ENCODE measurements at regions not wholly inside any gene's neighbourhood (a gene's known extent, or its start where the extent isn't known, plus 50 kb on each side); places are given as distances from the start of the nearest gene placed in this dataset.

DNA sequence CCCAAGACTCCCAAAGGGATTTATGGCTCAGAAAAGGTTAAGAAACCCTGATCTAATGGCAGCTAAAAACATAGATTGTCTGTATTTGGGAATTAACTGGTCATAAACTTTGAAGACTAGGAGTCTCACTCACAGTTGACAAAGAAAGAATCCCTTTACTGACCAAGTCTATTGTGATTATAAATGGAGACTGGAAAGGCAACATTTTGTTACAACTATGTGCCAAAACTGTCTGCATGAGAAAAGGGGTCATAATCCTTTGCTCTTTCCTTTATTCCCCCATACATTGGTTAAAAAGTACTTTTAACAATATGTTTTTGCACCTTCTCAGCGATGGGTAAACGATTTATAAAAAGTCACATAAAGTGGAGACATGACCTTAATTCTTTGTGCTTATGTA lies 206.9 kb upstream of the MAP3K7 start:
- Histone ChIP-seq H3K4me2 (ENCODE audit: control insufficient read depth, extremely low read depth, insufficient read depth, low read depth, low read length) (no peak overlapping the region), H4K20me1 (ENCODE audit: control insufficient read depth, extremely low read depth, insufficient read depth, low read length) (no peaks in the 10 kb centered on the region), H3K9me1 (ENCODE audit: control insufficient read depth, extremely low read depth, insufficient read depth, low read length) (no peaks in the 10 kb centered on the region), H3K36me3 (ENCODE audit: control insufficient read depth in 2 of 2, extremely low read depth in 1 of 2, insufficient read depth in 2 of 2, low read length in 2 of 2) (no peaks in the 10 kb centered on the region), H3K4me3 (ENCODE audit: control insufficient read depth in 2 of 3, extremely low read depth in 1 of 3, insufficient read depth in 2 of 3, low read depth in 1 of 3, low read length in 3 of 3) (no peak overlapping the region), H3K4me1 (ENCODE audit: control insufficient read depth, extremely low read depth, insufficient read depth, low read length) (peaks cover 15% of the 10 kb centered on the region), H2AFZ (ENCODE audit: control insufficient read depth, low read length) (no peak overlapping the region), H3K9me3 (ENCODE audit: control insufficient read depth, low read depth, low read length) (no peaks in the 10 kb centered on the region), H3K27ac (ENCODE audit: control insufficient read depth, insufficient read depth, low read length) (no peak overlapping the region), H3K27me3 (ENCODE audit: control insufficient read depth, extremely low read depth, insufficient read depth, low read length) (no peaks in the 10 kb centered on the region), H3K79me2 (ENCODE audit: control insufficient read depth, insufficient read depth, low read length) (no peaks in the 10 kb centered on the region), H3K9ac (ENCODE audit: control insufficient read depth, extremely low read depth, insufficient read depth, low read length) (no peak overlapping the region)
- no peak for FAIRE-seq
- TF ChIP-seq, protein P1, sequence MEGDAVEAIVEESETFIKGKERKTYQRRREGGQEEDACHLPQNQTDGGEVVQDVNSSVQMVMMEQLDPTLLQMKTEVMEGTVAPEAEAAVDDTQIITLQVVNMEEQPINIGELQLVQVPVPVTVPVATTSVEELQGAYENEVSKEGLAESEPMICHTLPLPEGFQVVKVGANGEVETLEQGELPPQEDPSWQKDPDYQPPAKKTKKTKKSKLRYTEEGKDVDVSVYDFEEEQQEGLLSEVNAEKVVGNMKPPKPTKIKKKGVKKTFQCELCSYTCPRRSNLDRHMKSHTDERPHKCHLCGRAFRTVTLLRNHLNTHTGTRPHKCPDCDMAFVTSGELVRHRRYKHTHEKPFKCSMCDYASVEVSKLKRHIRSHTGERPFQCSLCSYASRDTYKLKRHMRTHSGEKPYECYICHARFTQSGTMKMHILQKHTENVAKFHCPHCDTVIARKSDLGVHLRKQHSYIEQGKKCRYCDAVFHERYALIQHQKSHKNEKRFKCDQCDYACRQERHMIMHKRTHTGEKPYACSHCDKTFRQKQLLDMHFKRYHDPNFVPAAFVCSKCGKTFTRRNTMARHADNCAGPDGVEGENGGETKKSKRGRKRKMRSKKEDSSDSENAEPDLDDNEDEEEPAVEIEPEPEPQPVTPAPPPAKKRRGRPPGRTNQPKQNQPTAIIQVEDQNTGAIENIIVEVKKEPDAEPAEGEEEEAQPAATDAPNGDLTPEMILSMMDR (optimal IDR thresholded peaks at IDR 0.05 in 1 of 3, IDR thresholded peaks at IDR 0.05 in 1 of 3, conservative IDR thresholded peaks at IDR 0.05 in 1 of 3; ENCODE audit: extremely low read depth in 1 of 3, insufficient read depth in 2 of 3, low read length in 3 of 3) = no peak
- no peak for TF ChIP-seq EZH2 (IDR thresholded peaks at IDR 0.05; ENCODE audit: low read length)
- dilution Hi-C loops (cut with MboI; ENCODE audit: extremely low pct_ligation_motif_present, low sequenced_read_pairs) = no loop called here
- no peak for DNase-seq (ENCODE audit: low read depth, low spot score)

DNA sequence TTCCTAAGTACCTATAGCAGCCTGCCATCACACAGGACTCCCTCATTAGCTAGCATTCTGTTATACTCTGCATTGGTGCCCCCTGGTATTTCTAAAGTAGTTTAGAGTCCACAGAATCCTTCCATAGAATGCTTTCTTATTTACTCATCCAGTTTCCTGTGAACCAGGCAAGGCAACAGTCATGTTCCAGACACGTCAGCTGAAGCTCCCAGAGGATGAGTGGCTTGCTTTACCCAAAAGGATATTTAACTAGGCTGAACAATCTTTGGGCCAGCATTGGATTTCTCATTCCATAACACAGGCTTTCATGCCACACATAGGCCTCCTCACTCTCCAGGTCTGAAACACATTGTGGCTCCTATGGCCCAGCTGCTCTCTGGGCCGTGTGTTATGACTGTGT lies 203.8 kb upstream of the MAP3K7 start:
- Histone ChIP-seq H3K27ac (ENCODE audit: control insufficient read depth, insufficient read depth, low read length) (peak overlapping the region; percentile 27), H3K27me3 (ENCODE audit: control insufficient read depth, extremely low read depth, insufficient read depth, low read length) (no peaks in the 10 kb centered on the region), H4K20me1 (ENCODE audit: control insufficient read depth, extremely low read depth, insufficient read depth, low read length) (no peaks in the 10 kb centered on the region), H3K9ac (ENCODE audit: control insufficient read depth, extremely low read depth, insufficient read depth, low read length) (no peak overlapping the region), H3K79me2 (ENCODE audit: control insufficient read depth, insufficient read depth, low read length) (no peaks in the 10 kb centered on the region), H3K4me1 (ENCODE audit: control insufficient read depth, extremely low read depth, insufficient read depth, low read length) (peaks cover 15% of the 10 kb centered on the region), H3K36me3 (ENCODE audit: control insufficient read depth in 2 of 2, extremely low read depth in 1 of 2, insufficient read depth in 2 of 2, low read length in 2 of 2) (no peaks in the 10 kb centered on the region), H3K9me1 (ENCODE audit: control insufficient read depth, extremely low read depth, insufficient read depth, low read length) (no peaks in the 10 kb centered on the region), H3K9me3 (ENCODE audit: control insufficient read depth, low read depth, low read length) (no peaks in the 10 kb centered on the region), H3K4me2 (ENCODE audit: control insufficient read depth, extremely low read depth, insufficient read depth, low read depth, low read length) (peak overlapping the region; percentile 74), H2AFZ (ENCODE audit: control insufficient read depth, low read length) (peak overlapping the region; percentile 58), H3K4me3 (ENCODE audit: control insufficient read depth in 2 of 3, extremely low read depth in 1 of 3, insufficient read depth in 2 of 3, low read depth in 1 of 3, low read length in 3 of 3) (peak overlapping the region in 1 of 3 experiments; percentile 15)
- dilution Hi-C loops (cut with MboI; ENCODE audit: extremely low pct_ligation_motif_present, low sequenced_read_pairs) = no loop called here
- DNase-seq (ENCODE audit: low read depth, low spot score) (no peak), FAIRE-seq (peak; percentile 96)
- no peak for TF ChIP-seq EZH2 (IDR thresholded peaks at IDR 0.05; ENCODE audit: low read length)
- TF ChIP-seq, protein P1 (optimal IDR thresholded peaks at IDR 0.05 in 1 of 3, IDR thresholded peaks at IDR 0.05 in 1 of 3, conservative IDR thresholded peaks at IDR 0.05 in 1 of 3; ENCODE audit: extremely low read depth in 1 of 3, insufficient read depth in 2 of 3, low read length in 3 of 3) = no peak

Measured in keratinocyte (primary cell).